Endothelial cell of umbilical vein (primary cell): ENCODE measurements at regions not wholly inside any gene's neighbourhood (a gene's known extent, or its start where the extent isn't known, plus 50 kb on each side); places are given as distances from the start of the nearest gene placed in this dataset.

ENCODE experiments used
- BruUV-seq: library from RNA; stranded (reverse); fragments of 400-500 nt; replicated peaks from 2 replicates; lab custom pipeline; 2021; lab: Mats Ljungman, UMichigan
- CTCF ChIA-PET: fragments of 300-600, 350-600 bp; sonication (Branson Sonifier 250); formaldehyde crosslinking; loops from one replicate; lab custom pipeline; 2021; ENCODE audit warnings: antibody characterized with exemption, inconsistent platforms; lab: Charles Lee
- POLR2A ChIA-PET: fragments of 300-600, 350-600 bp; sonication (Branson Sonifier 250); formaldehyde crosslinking; loops from one replicate; lab custom pipeline; 2021; ENCODE audit warnings: antibody characterized with exemption, inconsistent platforms; lab: Charles Lee
- DNase-seq: peaks from one replicate; pipeline ENCODE4 v3.0.0-alpha.2; 2011; ENCODE audit warnings: low read depth, low spot score
- FAIRE-seq: peaks from 2 replicates; lab custom pipeline; 2011; peaks lifted over from hg19 to GRCh38; lab: Jason Lieb, UNC
- H2AFZ ChIP-seq: 2 replicates; pipeline ENCODE4 v1.6.0; 2012; ENCODE audit warnings: low read depth, low read length, control low read depth, inconsistent platforms
- H3K27ac ChIP-seq: 2 replicates; pipeline ENCODE4 v1.5.1; 2011; ENCODE audit warnings: low read depth, mild to moderate bottlenecking, control low read depth, low read length, moderate library complexity; ENCODE audit not compliant: insufficient read depth
- H3K27me3 ChIP-seq, 2 experiments: 2 replicates each; pipeline versions ENCODE4 v1.6.0 to v1.6.1; 2011; ENCODE audit warnings: low read length in 2 of 2, mixed read lengths in 1 of 2; ENCODE audit not compliant: control insufficient read depth in 2 of 2, insufficient read depth in 2 of 2
- H3K36me3 ChIP-seq, 2 experiments: 2 replicates in 1 of 2; 3 replicates in 1 of 2; pipeline ENCODE4 v1.5.1; 2011; ENCODE audit warnings: low read length in 2 of 2, mild to moderate bottlenecking in 1 of 2, moderate library complexity in 1 of 2; ENCODE audit not compliant: control insufficient read depth in 2 of 2, insufficient read depth in 2 of 2; ENCODE audit errors: extremely low read depth in 1 of 2
- H3K4me1 ChIP-seq: 3 replicates; pipeline ENCODE4 v1.5.1; 2011; ENCODE audit warnings: mild to moderate bottlenecking, low read length; ENCODE audit not compliant: control insufficient read depth, insufficient read depth; ENCODE audit errors: extremely low read depth
- H3K4me2 ChIP-seq: 2 replicates; pipeline ENCODE4 v1.6.1; 2011; ENCODE audit warnings: low read length, control low read depth, mixed read lengths; ENCODE audit not compliant: insufficient read depth
- H3K4me3 ChIP-seq, 3 experiments: fragments of 200-600 bp in 1 of 3; sonication (generic), shearing (Covaris generic) in 1 of 3; replicated peaks in 1 of 3; 2 replicates each; pipeline ENCODE4 v1.5.1; 2011 to 2016; ENCODE audit warnings: control low read depth in 3 of 3, low read length in 3 of 3, mild to moderate bottlenecking in 2 of 3, inconsistent platforms in 1 of 3, low read depth in 1 of 3, moderate library complexity in 1 of 3; ENCODE audit not compliant: insufficient read depth in 1 of 3
- H3K79me2 ChIP-seq: 2 replicates; pipeline ENCODE4 v1.6.0; 2012; ENCODE audit warnings: low read length, inconsistent platforms; ENCODE audit not compliant: control insufficient read depth, insufficient read depth
- H3K9ac ChIP-seq: replicated peaks from 2 replicates; pipeline ENCODE3; 2011; ENCODE audit warnings: low read length, control low read depth; ENCODE audit not compliant: insufficient read depth; ENCODE audit errors: extremely low read depth
- H3K9me1 ChIP-seq: replicated peaks from 3 replicates; pipeline ENCODE4 v1.6.0; 2011; ENCODE audit warnings: mild to moderate bottlenecking, low read length; ENCODE audit not compliant: control insufficient read depth, insufficient read depth; ENCODE audit errors: extremely low read depth
- H3K9me3 ChIP-seq: replicated peaks from 2 replicates; pipeline ENCODE4 v1.5.1; 2012; ENCODE audit warnings: low read length, inconsistent platforms; ENCODE audit not compliant: control insufficient read depth, insufficient read depth
- H4K20me1 ChIP-seq: replicated peaks from 2 replicates; pipeline ENCODE3; 2011; ENCODE audit warnings: mild to moderate bottlenecking, low read length; ENCODE audit not compliant: control insufficient read depth, insufficient read depth; ENCODE audit errors: extremely low read depth
- EZH2 ChIP-seq: IDR thresholded peaks from 2 replicates; pipeline ENCODE4 v1.6.1; 2012; ENCODE audit warnings: borderline replicate concordance, low read depth, mild to moderate bottlenecking, moderate library complexity, low read length, inconsistent platforms; ENCODE audit not compliant: severe bottlenecking
- FOS ChIP-seq: IDR thresholded peaks from 2 replicates; pipeline ENCODE4 v1.6.1; 2011; ENCODE audit warnings: mild to moderate bottlenecking, low read length, moderate library complexity, borderline replicate concordance; ENCODE audit not compliant: insufficient read depth
- GATA2 ChIP-seq: IDR thresholded peaks from 2 replicates; pipeline ENCODE4 v1.7.0; 2011; ENCODE audit warnings: low read depth, mild to moderate bottlenecking, moderate library complexity, mixed read lengths, low read length; ENCODE audit not compliant: insufficient read length, insufficient read depth
- JUN ChIP-seq: IDR thresholded peaks from 2 replicates; pipeline ENCODE4 v1.6.1; 2011; ENCODE audit warnings: borderline replicate concordance, low read depth; ENCODE audit not compliant: insufficient read length, insufficient read depth
- MYC ChIP-seq: IDR thresholded peaks from one replicate; pipeline ENCODE4 v1.6.1; 2011; ENCODE audit warnings: mild to moderate bottlenecking, low read depth, low read length
- POLR2A ChIP-seq: IDR thresholded peaks from 2 replicates; pipeline ENCODE4 v1.6.1; 2012; ENCODE audit warnings: low read depth, mild to moderate bottlenecking, control low read depth, low read length
- POLR2AphosphoS5 ChIP-seq: IDR thresholded peaks from 2 replicates; pipeline ENCODE4 v1.6.1; 2012; ENCODE audit warnings: low read depth, mild to moderate bottlenecking, control low read depth, low read length, moderate library complexity; ENCODE audit not compliant: insufficient read depth
- dilution Hi-C: fragments of 300-500 bp; cut with MboI; formaldehyde crosslinking; loops from one replicate; pipeline ENCODE4 v1.15.0; 2019; ENCODE audit warnings: low sequenced_read_pairs; ENCODE audit not compliant: extremely low pct_ligation_motif_present
- intact Hi-C: fragments of 100-400 bp; cut with micrococcal nuclease; formaldehyde crosslinking; loops from one replicate; pipeline ENCODE4 v1.10.0; 2022
- TF ChIP-seq, protein P1 (sequence below): IDR thresholded peaks from 2 replicates; pipeline ENCODE4 v1.6.1; 2011; ENCODE audit not compliant: insufficient read depth, insufficient read length
- TF ChIP-seq, protein P2 (sequence below), 2 donors: IDR thresholded peaks; 1 replicate in 1 of 2; 2 replicates in 1 of 2; pipeline ENCODE4 v1.5.1; 2011; ENCODE audit warnings: low read length in 2 of 2, mild to moderate bottlenecking in 2 of 2, moderate library complexity in 2 of 2, control low read depth in 1 of 2, inconsistent platforms in 1 of 2, low read depth in 1 of 2; ENCODE audit not compliant: insufficient read depth in 1 of 2; ENCODE audit errors: extremely low read depth in 1 of 2

DNA sequence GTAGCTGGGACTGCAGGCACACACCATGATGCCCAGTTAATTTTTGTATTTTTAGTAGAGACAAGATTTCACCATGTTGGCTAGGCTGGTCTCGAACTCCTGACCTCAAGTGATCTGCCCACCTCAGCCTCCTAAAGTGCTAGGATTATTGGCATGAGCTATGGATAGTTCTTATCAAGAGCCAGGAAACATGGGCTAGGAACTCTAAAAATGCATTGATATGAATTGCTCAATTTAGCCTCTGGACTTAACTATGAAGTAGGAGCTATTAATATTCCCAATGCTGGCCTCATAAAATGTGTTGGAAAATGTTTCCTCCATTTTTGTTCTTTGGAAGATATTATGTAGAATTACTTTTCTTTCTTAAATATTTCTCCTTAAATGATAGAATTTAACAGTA is 82.8 kb upstream of the PEX5L start:
- Histone ChIP-seq H4K20me1 (no peaks in the 10 kb centered on the region), H3K27me3 (no peaks in the 10 kb centered on the region), H3K4me3 (no peak overlapping the region), H3K79me2 (no peaks in the 10 kb centered on the region), H3K27ac (no peak overlapping the region), H3K9me1 (no peaks in the 10 kb centered on the region), H2AFZ (no peak overlapping the region), H3K36me3 (no peaks in the 10 kb centered on the region), H3K9me3 (no peaks in the 10 kb centered on the region), H3K4me2 (no peak overlapping the region), H3K9ac (no peak overlapping the region), H3K4me1 (no peaks in the 10 kb centered on the region)
- DNase-seq (no peak), FAIRE-seq (no peak)
- TF ChIP-seq POLR2AphosphoS5: no peak
- no peak for TF ChIP-seq MYC
- TF ChIP-seq, protein P1, sequence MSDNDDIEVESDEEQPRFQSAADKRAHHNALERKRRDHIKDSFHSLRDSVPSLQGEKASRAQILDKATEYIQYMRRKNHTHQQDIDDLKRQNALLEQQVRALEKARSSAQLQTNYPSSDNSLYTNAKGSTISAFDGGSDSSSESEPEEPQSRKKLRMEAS: no peak
- TF ChIP-seq EZH2: no peak
- TF ChIP-seq JUN: no peak
- no peak for TF ChIP-seq GATA2
- no peak for TF ChIP-seq POLR2A
- TF ChIP-seq FOS: no peak
- TF ChIP-seq, protein P2, sequence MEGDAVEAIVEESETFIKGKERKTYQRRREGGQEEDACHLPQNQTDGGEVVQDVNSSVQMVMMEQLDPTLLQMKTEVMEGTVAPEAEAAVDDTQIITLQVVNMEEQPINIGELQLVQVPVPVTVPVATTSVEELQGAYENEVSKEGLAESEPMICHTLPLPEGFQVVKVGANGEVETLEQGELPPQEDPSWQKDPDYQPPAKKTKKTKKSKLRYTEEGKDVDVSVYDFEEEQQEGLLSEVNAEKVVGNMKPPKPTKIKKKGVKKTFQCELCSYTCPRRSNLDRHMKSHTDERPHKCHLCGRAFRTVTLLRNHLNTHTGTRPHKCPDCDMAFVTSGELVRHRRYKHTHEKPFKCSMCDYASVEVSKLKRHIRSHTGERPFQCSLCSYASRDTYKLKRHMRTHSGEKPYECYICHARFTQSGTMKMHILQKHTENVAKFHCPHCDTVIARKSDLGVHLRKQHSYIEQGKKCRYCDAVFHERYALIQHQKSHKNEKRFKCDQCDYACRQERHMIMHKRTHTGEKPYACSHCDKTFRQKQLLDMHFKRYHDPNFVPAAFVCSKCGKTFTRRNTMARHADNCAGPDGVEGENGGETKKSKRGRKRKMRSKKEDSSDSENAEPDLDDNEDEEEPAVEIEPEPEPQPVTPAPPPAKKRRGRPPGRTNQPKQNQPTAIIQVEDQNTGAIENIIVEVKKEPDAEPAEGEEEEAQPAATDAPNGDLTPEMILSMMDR (IDR thresholded peaks at IDR 0.05; ENCODE audit: extremely low read depth in 1 of 2, insufficient read depth in 1 of 2, low read depth in 1 of 2, low read length in 2 of 2): no peak
- intact Hi-C loops (no loop called here), dilution Hi-C loops (no loop called here)
- CTCF ChIA-PET: no interaction called here
- BruUV-seq: no TSS peak
- POLR2A ChIA-PET: no interaction called here
